GM12878 (cell line): ENCODE measurements at regions not wholly inside any gene's neighbourhood (a gene's known extent, or its start where the extent isn't known, plus 50 kb on each side); places are given as distances from the start of the nearest gene placed in this dataset.

Experiments
- EZH2 ChIP-seq: IDR thresholded peaks from 2 replicates; pipeline ENCODE4 v1.6.1; 2012; ENCODE audit warnings: low read depth, mild to moderate bottlenecking, control low read depth, inconsistent platforms, low read length, borderline replicate concordance; ENCODE audit not compliant: control insufficient read depth
- MTA2 ChIP-seq: fragments of 450-650 bp; IDR thresholded peaks from 2 replicates; pipeline ENCODE4 v1.6.1; 2016; ENCODE audit warnings: low read depth, mild to moderate bottlenecking, moderate library complexity
- POLR2AphosphoS5 ChIP-seq: IDR thresholded peaks from 2 replicates; pipeline ENCODE4 v1.6.1; 2011; ENCODE audit warnings: mild to moderate bottlenecking, low read length, inconsistent platforms
- RBBP5 ChIP-seq: fragments of 200-600 bp; sonication (generic); conservative IDR thresholded peaks from 2 replicates; pipeline ENCODE4 v1.6.1; 2016
- RELA ChIP-seq: fragments of 450-650 bp; IDR thresholded peaks from 2 replicates; pipeline ENCODE4 v1.8.0; 2014; ENCODE audit warnings: borderline replicate concordance; ENCODE audit not compliant: partially characterized antibody
- SP1 ChIP-seq: IDR thresholded peaks from one replicate; pipeline ENCODE4 v1.6.1; 2011; ENCODE audit warnings: low read depth, low read length
- SRF ChIP-seq, 2 experiments: IDR thresholded peaks; 2 replicates each; pipeline ENCODE4 v1.6.1; 2011; ENCODE audit warnings: low read depth in 2 of 2, low read length in 2 of 2, mild to moderate bottlenecking in 1 of 2, moderate library complexity in 1 of 2
- YY1 ChIP-seq: IDR thresholded peaks from 2 replicates; pipeline ENCODE4 v1.6.1; 2011; ENCODE audit warnings: low read depth, mild to moderate bottlenecking, low read length
- TF ChIP-seq, protein P1 (sequence below), 3 experiments: IDR thresholded peaks in 2 of 3; conservative IDR thresholded peaks in 1 of 3; 2 replicates each; pipeline ENCODE4 v1.5.1; 2011; ENCODE audit warnings: low read depth in 3 of 3, low read length in 3 of 3, mild to moderate bottlenecking in 3 of 3, control low read depth in 2 of 3, moderate library complexity in 2 of 3, inconsistent platforms in 1 of 3, mixed read lengths in 1 of 3; ENCODE audit not compliant: control insufficient read depth in 2 of 3, insufficient read depth in 1 of 3; ENCODE audit errors: extremely low read depth in 1 of 3

DNA sequence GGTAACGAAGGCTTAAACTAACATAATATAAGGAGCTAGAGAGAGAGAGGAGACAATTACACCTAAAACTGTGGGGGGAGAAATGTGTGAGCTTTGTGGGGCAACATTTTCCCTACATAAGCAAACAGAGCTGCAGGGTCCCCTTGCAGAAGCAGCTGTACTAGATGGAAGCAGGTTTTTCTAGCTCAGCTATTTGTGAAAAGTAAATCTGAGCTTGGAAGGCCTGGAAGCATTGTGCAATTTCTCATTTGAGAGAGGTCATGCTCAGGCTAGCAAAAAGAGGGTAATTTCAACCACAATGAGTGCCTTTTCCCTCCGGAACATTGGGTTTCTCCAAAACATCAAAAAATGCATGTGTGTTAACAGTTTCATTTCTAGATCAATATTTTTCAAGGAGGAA lies 130.0 kb downstream of the ARL4C start:
- TF ChIP-seq EZH2 (no peak), POLR2AphosphoS5 (no peak), YY1 (no peak), SP1 (no peak), RELA (no peak), MTA2 (no peak), RBBP5 (no peak), SRF (IDR thresholded peaks at IDR 0.05; ENCODE audit: low read depth in 2 of 2, low read length in 2 of 2) (no peak)
- TF ChIP-seq, protein P1, sequence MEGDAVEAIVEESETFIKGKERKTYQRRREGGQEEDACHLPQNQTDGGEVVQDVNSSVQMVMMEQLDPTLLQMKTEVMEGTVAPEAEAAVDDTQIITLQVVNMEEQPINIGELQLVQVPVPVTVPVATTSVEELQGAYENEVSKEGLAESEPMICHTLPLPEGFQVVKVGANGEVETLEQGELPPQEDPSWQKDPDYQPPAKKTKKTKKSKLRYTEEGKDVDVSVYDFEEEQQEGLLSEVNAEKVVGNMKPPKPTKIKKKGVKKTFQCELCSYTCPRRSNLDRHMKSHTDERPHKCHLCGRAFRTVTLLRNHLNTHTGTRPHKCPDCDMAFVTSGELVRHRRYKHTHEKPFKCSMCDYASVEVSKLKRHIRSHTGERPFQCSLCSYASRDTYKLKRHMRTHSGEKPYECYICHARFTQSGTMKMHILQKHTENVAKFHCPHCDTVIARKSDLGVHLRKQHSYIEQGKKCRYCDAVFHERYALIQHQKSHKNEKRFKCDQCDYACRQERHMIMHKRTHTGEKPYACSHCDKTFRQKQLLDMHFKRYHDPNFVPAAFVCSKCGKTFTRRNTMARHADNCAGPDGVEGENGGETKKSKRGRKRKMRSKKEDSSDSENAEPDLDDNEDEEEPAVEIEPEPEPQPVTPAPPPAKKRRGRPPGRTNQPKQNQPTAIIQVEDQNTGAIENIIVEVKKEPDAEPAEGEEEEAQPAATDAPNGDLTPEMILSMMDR (IDR thresholded peaks at IDR 0.05 in 2 of 3, conservative IDR thresholded peaks at IDR 0.05 in 1 of 3; ENCODE audit: control insufficient read depth in 2 of 3, extremely low read depth in 1 of 3, insufficient read depth in 1 of 3, low read depth in 3 of 3, low read length in 3 of 3): no peak
